Suprapubic skin (tissue), 3 donors: ENCODE measurements at regions not wholly inside any gene's neighbourhood (a gene's known extent, or its start where the extent isn't known, plus 50 kb on each side); places are given as distances from the start of the nearest gene placed in this dataset.

Experiments used
- POLR2AphosphoS5 ChIP-seq, 3 donors: sonication (generic); formaldehyde crosslinking; IDR thresholded peaks; one replicate each; pipeline ENCODE4 v1.6.1; 2017; ENCODE audit warnings: antibody characterized with exemption in 3 of 3
- TF ChIP-seq, protein P1 (sequence below), 2 donors: fragments of 200-600 bp in 1 of 2; fragments of 450-650 bp in 1 of 2; sonication (generic) in 1 of 2; IDR thresholded peaks; one replicate each; pipeline ENCODE4 v1.5.1; 2016 to 2019; ENCODE audit warnings: antibody characterized with exemption in 2 of 2, mild to moderate bottlenecking in 1 of 2, moderate library complexity in 1 of 2

DNA sequence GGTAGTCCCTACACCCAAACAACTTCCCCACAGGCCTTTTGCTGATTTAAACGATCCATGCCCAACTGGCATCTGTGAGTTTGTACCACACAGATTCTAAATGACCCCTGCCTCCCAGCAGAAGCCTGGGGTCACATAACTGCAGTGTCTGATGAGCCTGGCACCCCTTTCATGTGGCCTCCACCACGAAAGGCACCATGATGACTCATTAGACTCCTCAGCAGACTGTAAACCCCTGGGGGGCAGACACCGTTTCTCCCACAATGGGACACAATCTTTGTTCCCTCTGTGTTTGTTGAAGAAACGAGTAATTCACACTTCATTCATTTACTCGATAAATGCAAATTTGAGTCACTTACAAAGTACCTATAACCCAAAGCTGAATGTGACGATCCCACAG, 81.6 kb downstream of the CCDC185 start:
- TF ChIP-seq, protein P1, sequence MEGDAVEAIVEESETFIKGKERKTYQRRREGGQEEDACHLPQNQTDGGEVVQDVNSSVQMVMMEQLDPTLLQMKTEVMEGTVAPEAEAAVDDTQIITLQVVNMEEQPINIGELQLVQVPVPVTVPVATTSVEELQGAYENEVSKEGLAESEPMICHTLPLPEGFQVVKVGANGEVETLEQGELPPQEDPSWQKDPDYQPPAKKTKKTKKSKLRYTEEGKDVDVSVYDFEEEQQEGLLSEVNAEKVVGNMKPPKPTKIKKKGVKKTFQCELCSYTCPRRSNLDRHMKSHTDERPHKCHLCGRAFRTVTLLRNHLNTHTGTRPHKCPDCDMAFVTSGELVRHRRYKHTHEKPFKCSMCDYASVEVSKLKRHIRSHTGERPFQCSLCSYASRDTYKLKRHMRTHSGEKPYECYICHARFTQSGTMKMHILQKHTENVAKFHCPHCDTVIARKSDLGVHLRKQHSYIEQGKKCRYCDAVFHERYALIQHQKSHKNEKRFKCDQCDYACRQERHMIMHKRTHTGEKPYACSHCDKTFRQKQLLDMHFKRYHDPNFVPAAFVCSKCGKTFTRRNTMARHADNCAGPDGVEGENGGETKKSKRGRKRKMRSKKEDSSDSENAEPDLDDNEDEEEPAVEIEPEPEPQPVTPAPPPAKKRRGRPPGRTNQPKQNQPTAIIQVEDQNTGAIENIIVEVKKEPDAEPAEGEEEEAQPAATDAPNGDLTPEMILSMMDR (IDR thresholded peaks at IDR 0.05) = no peak
- TF ChIP-seq POLR2AphosphoS5 (IDR thresholded peaks at IDR 0.05) = no peak
